H1 (cell line): ENCODE measurements at regions not wholly inside any gene's neighbourhood (a gene's known extent, or its start where the extent isn't known, plus 50 kb on each side); places are given as distances from the start of the nearest gene placed in this dataset.

Experiments
- CTCF ChIA-PET: fragments of 300-600 bp; sonication (Branson Sonifier 250); formaldehyde crosslinking; loops from one replicate; lab custom pipeline; 2021; ENCODE audit not compliant: partially characterized antibody; lab: Charles Lee
- POLR2A ChIA-PET: fragments of 300-600 bp; sonication (Branson Sonifier 250); formaldehyde crosslinking; loops from one replicate; lab custom pipeline; 2021; ENCODE audit warnings: inconsistent platforms; ENCODE audit not compliant: partially characterized antibody; lab: Charles Lee
- DNase-seq, 2 experiments: peaks; one replicate each; pipeline versions ENCODE4 v3.0.0 to v3.0.0-alpha.2; 2010 to 2022; ENCODE audit warnings: low spot score in 2 of 2, low read depth in 1 of 2, mixed read lengths in 1 of 2
- FAIRE-seq: peaks from 2 replicates; lab custom pipeline; 2011; peaks lifted over from hg19 to GRCh38; lab: Jason Lieb, UNC
- H2AFZ ChIP-seq: 2 replicates; pipeline ENCODE4 v1.8.1; 2012; ENCODE audit warnings: low read length, inconsistent platforms
- H2AK5ac ChIP-seq: 2 replicates; pipeline ENCODE4 v1.6.1; 2013; ENCODE audit warnings: low read depth, low read length
- H2BK120ac ChIP-seq: replicated peaks from 2 replicates; pipeline ENCODE3; 2013; ENCODE audit warnings: low read depth, low read length, inconsistent platforms
- H2BK12ac ChIP-seq: 2 replicates; pipeline ENCODE4 v1.6.1; 2013; ENCODE audit warnings: low read depth, low read length
- H2BK15ac ChIP-seq: 2 replicates; pipeline ENCODE4 v1.6.1; 2013; ENCODE audit warnings: low read length
- H2BK20ac ChIP-seq: 2 replicates; pipeline ENCODE4 v1.6.1; 2013; ENCODE audit warnings: low read length
- H2BK5ac ChIP-seq: 2 replicates; pipeline ENCODE4 v1.6.1; 2013; ENCODE audit warnings: low read depth, low read length
- H3K14ac ChIP-seq: 2 replicates; pipeline ENCODE4 v1.6.1; 2013; ENCODE audit warnings: inconsistent platforms; ENCODE audit not compliant: insufficient read length
- H3K18ac ChIP-seq: 2 replicates; pipeline ENCODE4 v1.6.1; 2013; ENCODE audit warnings: low read length; ENCODE audit errors: extremely low read depth
- H3K23ac ChIP-seq: 2 replicates; pipeline ENCODE4 v1.6.1; 2013; ENCODE audit warnings: inconsistent platforms; ENCODE audit not compliant: insufficient read length
- H3K23me2 ChIP-seq: 2 replicates; pipeline ENCODE4 v1.6.1; 2013; ENCODE audit warnings: low read depth, low read length
- H3K27ac ChIP-seq: 2 replicates; pipeline ENCODE4 v1.6.1; 2011; ENCODE audit warnings: low read depth, low read length, inconsistent platforms
- H3K27me3 ChIP-seq, 4 experiments: replicated peaks in 1 of 4; 1 replicate in 1 of 4; 2 replicates in 3 of 4; pipeline versions ENCODE4 v1.6.1 to v1.8.1; 2011 to 2013; ENCODE audit warnings: low read length in 3 of 4, mild to moderate bottlenecking in 3 of 4, inconsistent platforms in 2 of 4, mixed read lengths in 2 of 4, moderate library complexity in 1 of 4; ENCODE audit not compliant: control insufficient read depth in 3 of 4, insufficient read depth in 3 of 4; ENCODE audit errors: extremely low read depth in 1 of 4
- H3K36me3 ChIP-seq, 4 experiments: 2 replicates each; pipeline versions ENCODE4 v1.6.1 to v1.8.1; 2011 to 2013; ENCODE audit warnings: mild to moderate bottlenecking in 4 of 4, low read length in 3 of 4, moderate library complexity in 2 of 4, control low read depth in 1 of 4, inconsistent platforms in 1 of 4; ENCODE audit not compliant: insufficient read depth in 4 of 4, control insufficient read depth in 2 of 4
- H3K4ac ChIP-seq: replicated peaks from 2 replicates; pipeline ENCODE3; 2013; ENCODE audit warnings: low read length, low read depth, mixed read lengths, inconsistent platforms; ENCODE audit not compliant: insufficient read length
- H3K4me1 ChIP-seq, 4 experiments: replicated peaks in 1 of 4; 1 replicate in 1 of 4; 2 replicates in 3 of 4; pipeline versions ENCODE4 v1.6.1 to v1.8.1; 2011 to 2013; ENCODE audit warnings: low read length in 3 of 4, inconsistent platforms in 2 of 4, mixed read lengths in 1 of 4; ENCODE audit not compliant: insufficient read depth in 4 of 4, control insufficient read depth in 3 of 4
- H3K4me2 ChIP-seq, 2 experiments: 2 replicates each; pipeline versions ENCODE4 v1.6.1 to v1.8.1; 2011 to 2013; ENCODE audit warnings: low read depth in 2 of 2, low read length in 2 of 2, control low read depth in 1 of 2, inconsistent platforms in 1 of 2, mild to moderate bottlenecking in 1 of 2; ENCODE audit not compliant: insufficient read depth in 1 of 2
- H3K4me3 ChIP-seq, 4 experiments: fragments of 200-600, 300-600 bp in 1 of 4; sonication (generic), shearing (Covaris generic), sonication (Bioruptor Twin) in 1 of 4; 2 replicates each; pipeline versions ENCODE4 v1.5.1 to v1.8.1; 2011 to 2016; ENCODE audit warnings: low read length in 4 of 4, low read depth in 3 of 4, control low read depth in 2 of 4, inconsistent platforms in 2 of 4, mild to moderate bottlenecking in 2 of 4, mixed read lengths in 1 of 4, moderate library complexity in 1 of 4; ENCODE audit not compliant: insufficient read depth in 2 of 4; ENCODE audit errors: extremely low read depth in 1 of 4
- H3K56ac ChIP-seq: replicated peaks from 2 replicates; pipeline ENCODE3; 2013; ENCODE audit warnings: low read depth, mild to moderate bottlenecking, mixed read lengths, low read length, inconsistent platforms; ENCODE audit not compliant: insufficient read length
- H3K79me1 ChIP-seq: 2 replicates; pipeline ENCODE4 v1.6.1; 2013; ENCODE audit warnings: low read depth, low read length, control low read depth
- H3K79me2 ChIP-seq, 2 experiments: 2 replicates each; pipeline versions ENCODE4 v1.6.1 to v1.8.1; 2012 to 2013; ENCODE audit warnings: low read length in 2 of 2, mild to moderate bottlenecking in 2 of 2, inconsistent platforms in 1 of 2; ENCODE audit not compliant: insufficient read depth in 2 of 2, control insufficient read depth in 1 of 2
- H3K9ac ChIP-seq, 4 experiments: replicated peaks in 1 of 4; 1 replicate in 1 of 4; 2 replicates in 3 of 4; pipeline versions ENCODE4 v1.6.1 to v1.8.1; 2011 to 2013; ENCODE audit warnings: low read depth in 3 of 4, low read length in 3 of 4, control low read depth in 2 of 4, mild to moderate bottlenecking in 2 of 4, moderate library complexity in 2 of 4, inconsistent platforms in 1 of 4; ENCODE audit errors: extremely low read depth in 1 of 4
- H3K9me3 ChIP-seq, 2 experiments: 2 replicates each; pipeline versions ENCODE4 v1.6.1 to v1.8.1; 2012 to 2013; ENCODE audit warnings: mild to moderate bottlenecking in 2 of 2, moderate library complexity in 2 of 2, control low read depth in 1 of 2, inconsistent platforms in 1 of 2, low read depth in 1 of 2, low read length in 1 of 2, mixed read lengths in 1 of 2; ENCODE audit not compliant: insufficient read depth in 2 of 2
- H4K20me1 ChIP-seq, 2 experiments: replicated peaks in 1 of 2; 2 replicates each; pipeline versions ENCODE3 to v1.8.1; 2011 to 2013; ENCODE audit warnings: inconsistent platforms in 2 of 2, low read length in 2 of 2, mild to moderate bottlenecking in 1 of 2; ENCODE audit not compliant: insufficient read depth in 2 of 2, control insufficient read depth in 1 of 2
- H4K5ac ChIP-seq: 2 replicates; pipeline ENCODE4 v1.6.1; 2013; ENCODE audit warnings: low read length, low read depth, mixed read lengths, inconsistent platforms; ENCODE audit not compliant: insufficient read length
- H4K8ac ChIP-seq: 2 replicates; pipeline ENCODE4 v1.8.0; 2013; ENCODE audit warnings: mild to moderate bottlenecking, moderate library complexity, low read length, inconsistent platforms; ENCODE audit not compliant: insufficient read depth; ENCODE audit errors: extremely low read depth
- H4K91ac ChIP-seq: replicated peaks from 2 replicates; pipeline ENCODE3; 2013; ENCODE audit warnings: low read length, mixed read lengths, inconsistent platforms; ENCODE audit not compliant: insufficient read length
- CEBPB ChIP-seq: IDR thresholded peaks from 2 replicates; pipeline ENCODE4 v1.6.1; 2012; ENCODE audit warnings: low read depth, low read length
- JUND ChIP-seq: IDR thresholded peaks from 2 replicates; pipeline ENCODE4 v1.6.1; 2011; ENCODE audit warnings: mild to moderate bottlenecking, improper control_type of control experiment, low read length
- KDM1A ChIP-seq: fragments of 200-600, 300-600 bp; sonication (generic); IDR thresholded peaks from 2 replicates; pipeline ENCODE4 v1.7.1; 2016; ENCODE audit warnings: mild to moderate bottlenecking, low read length, borderline replicate concordance
- WGBS, 2 experiments: shearing (Covaris generic) in 1 of 2; methylation state at CpG; one replicate each; pipeline versions ENCODE4 v1.1.6 to v1.1.7; 2013 to 2015; ENCODE audit warnings: low lambda C conversion rate in 2 of 2, mixed read lengths in 2 of 2, inconsistent platforms in 1 of 2, low coverage in 1 of 2, missing lambda C conversion rate in 1 of 2; ENCODE audit not compliant: insufficient replicate concordance in 2 of 2, insufficient coverage in 1 of 2, insufficient read length in 1 of 2; ENCODE audit errors: extremely low coverage in 1 of 2, missing lambda C conversion rate in 1 of 2; 5-methylcytosine and 5-hydroxymethylcytosine counted together

DNA sequence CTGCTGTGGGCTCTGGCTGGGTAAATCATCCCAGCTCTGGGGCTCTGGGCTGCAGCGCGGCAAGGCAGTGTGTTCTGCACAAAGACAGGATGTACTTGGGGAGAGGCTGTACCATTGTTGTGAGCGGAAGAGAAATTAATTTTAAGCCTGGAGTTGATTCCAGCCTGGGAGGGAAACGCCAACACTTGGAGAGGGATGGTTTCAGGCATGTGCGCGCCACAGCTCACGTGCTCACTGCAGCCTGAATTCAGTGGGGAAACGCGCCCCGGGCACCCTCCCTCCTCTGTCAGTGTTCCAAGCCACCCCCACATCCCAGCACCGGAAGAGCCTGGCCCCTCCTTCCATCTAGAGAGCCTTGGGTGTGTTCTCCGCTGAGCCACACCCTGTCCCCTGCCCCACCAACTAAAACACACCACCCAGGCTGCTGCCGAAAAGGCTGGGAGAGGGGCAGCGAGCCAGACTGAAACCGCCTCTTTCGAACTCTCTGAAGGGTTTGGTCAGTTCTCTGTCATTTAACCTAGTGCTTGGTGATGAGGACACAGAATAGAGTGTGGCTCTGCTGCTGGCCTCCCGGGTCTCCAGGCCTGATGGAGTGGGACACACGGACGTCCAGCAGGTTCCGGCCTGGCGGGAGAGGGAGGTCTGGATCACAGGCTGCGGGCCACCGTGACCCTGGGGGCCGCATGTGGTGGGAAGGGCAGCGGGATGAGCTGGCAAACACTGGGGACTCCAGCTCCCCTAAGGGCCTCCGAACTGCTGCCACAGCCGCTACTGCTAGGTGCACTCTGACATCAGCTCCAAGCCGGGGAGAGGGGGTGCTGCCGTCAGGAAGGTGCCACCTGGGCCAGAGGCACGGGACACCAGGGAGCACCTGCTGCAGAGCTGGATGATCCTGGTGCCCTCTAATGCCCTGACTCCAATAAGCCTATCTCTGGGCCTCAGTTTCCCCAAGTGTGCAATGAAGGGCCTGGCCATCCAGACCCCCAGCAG is 230.8 kb downstream of the CTTN start:
- 0 out of 2 replicates have a peak overlapping the region, but pooled peaks have one; percentile 8 for H2BK5ac ChIP-seq
- FAIRE-seq, result no peak
- H2BK12ac ChIP-seq, result no peak overlapping the region
- H3K27me3 ChIP-seq, result no peaks in the 10 kb centered on the region
- no peak overlapping the region for H3K4me2 ChIP-seq
- H2BK15ac ChIP-seq, result no peak overlapping the region
- H3K27ac ChIP-seq, result no peak overlapping the region
- H2BK20ac ChIP-seq, result no peak overlapping the region
- TF ChIP-seq JUND (no peak), CEBPB (no peak), KDM1A (no peak)
- TF ChIP-seq, all 59 proteins: peak for 0
- Histone ChIP-seq H2BK120ac (no peak overlapping the region), H3K4me1 (peaks cover 0 to 13% (median 6%) of the 10 kb centered on the region in 4 experiments; a peak in 3 of 7 replicates), H4K91ac (no peak overlapping the region), H3K79me2 (peaks cover 0 to 16% of the 10 kb centered on the region in 2 experiments; a peak in 2 of 4 replicates), H3K9ac (no peak overlapping the region), H3K23me2 (no peaks in the 10 kb centered on the region; the same call in 1 of the 2 replicates), H4K5ac (no peak overlapping the region), H3K9me3 (no peaks in the 10 kb centered on the region), H3K23ac (no peak overlapping the region), H3K79me1 (peaks cover 2% of the 10 kb centered on the region), H3K14ac (no peak overlapping the region), H3K4me3 (no peak overlapping the region), H3K18ac (no peak overlapping the region), H4K8ac (peak overlapping the region; percentile 8; the same call in 1 of the 2 replicates), H2AK5ac (no peak overlapping the region), H2AFZ (no peak overlapping the region), H3K56ac (no peak overlapping the region), H3K4ac (peak overlapping the region; percentile 15), H3K36me3 (no peaks in the 10 kb centered on the region), H4K20me1 (peaks cover 4 to 13% of the 10 kb centered on the region in 2 experiments)
- DNase-seq, result no peak
- CTCF ChIA-PET, result interaction anchor here (1.0 to 2.2 kb wide), 4 partner anchors 33 to 146 kb away, joined by 3 to 5 read pairs (median 4); no protein-coding TSS in a partner anchor
- POLR2A ChIA-PET, result interaction anchor here (0.9 to 1.8 kb wide), 2 partner anchors 9 to 76 kb away, joined by 3 read pairs; no protein-coding TSS in a partner anchor
- WGBS, 2 experiments, result 91% methylated on average over 27 of the region's 30 CpGs; no CpG with 5 or more reads in 1 of the 2 experiments
